ENCODE measurements at regions not wholly inside any gene's neighbourhood (a gene's known extent, or its start where the extent isn't known, plus 50 kb on each side); places are given as distances from the start of the nearest gene placed in this dataset.

DNA sequence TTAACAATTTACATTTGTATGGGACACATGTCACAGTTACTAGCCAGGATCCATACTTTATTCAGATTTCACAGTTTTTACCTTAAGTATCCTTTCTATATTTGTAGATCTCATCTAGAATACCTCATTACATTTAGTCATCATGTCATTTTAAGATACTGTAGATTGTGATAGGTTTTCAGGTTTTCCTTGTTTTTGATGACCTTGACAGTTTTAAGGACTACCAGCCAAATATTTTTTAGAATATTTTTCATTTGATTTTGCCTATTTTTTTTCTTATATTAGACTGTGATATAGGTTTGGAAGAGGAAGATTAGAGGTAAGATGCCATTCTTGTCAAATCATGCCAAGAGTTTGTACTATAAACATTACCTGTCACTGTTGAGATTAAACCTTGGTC lies 460.3 kb downstream of the ANKRD7 start:
- no peak for TF ChIP-seq CTCF (IDR thresholded peaks at IDR 0.05)
- no peak for TF ChIP-seq POLR2A (IDR thresholded peaks at IDR 0.05)

All from breast epithelium (tissue), 3 donors.